OCI-LY3 (cell line): ENCODE measurements at regions not wholly inside any gene's neighbourhood (a gene's known extent, or its start where the extent isn't known, plus 50 kb on each side); places are given as distances from the start of the nearest gene placed in this dataset.

Experiments
- H2AFZ ChIP-seq: fragments of 200-600, 300-600 bp; shearing (Covaris generic); 2 replicates; pipeline ENCODE4 v1.6.0; 2014; ENCODE audit warnings: antibody characterized with exemption, low read depth, low read length
- H3K27ac ChIP-seq: fragments of 200-600, 300-600 bp; sonication (generic); 2 replicates; pipeline ENCODE4 v1.5.1; 2014; ENCODE audit warnings: mild to moderate bottlenecking, low read length, moderate library complexity, mixed read lengths
- H3K27me3 ChIP-seq: fragments of 200-600, 300-600 bp; sonication (generic); 2 replicates; pipeline ENCODE4 v1.6.1; 2014; ENCODE audit warnings: low read depth, low read length, mixed read lengths
- H3K36me3 ChIP-seq: fragments of 200-600, 300-600 bp; sonication (generic); replicated peaks from 2 replicates; pipeline ENCODE3; 2014; ENCODE audit warnings: low read depth, low read length, mixed read lengths
- H3K4me1 ChIP-seq: fragments of 300-600, 200-600 bp; sonication (generic); 2 replicates; pipeline ENCODE4 v1.6.1; 2014; ENCODE audit warnings: low read length, mixed read lengths
- H3K4me2 ChIP-seq: fragments of 200-600, 300-600 bp; sonication (generic); 2 replicates; pipeline ENCODE4 v1.6.1; 2014; ENCODE audit warnings: low read length, mixed read lengths
- H3K4me3 ChIP-seq: fragments of 300-600, 200-600 bp; sonication (generic); 2 replicates; pipeline ENCODE4 v1.5.1; 2014; ENCODE audit warnings: antibody characterized with exemption, mild to moderate bottlenecking, low read length, moderate library complexity
- H3K79me2 ChIP-seq: fragments of 300-600, 200-600 bp; shearing (Covaris generic); 2 replicates; pipeline ENCODE4 v1.6.1; 2014; ENCODE audit warnings: mild to moderate bottlenecking, low read length, mixed read lengths
- H3K9ac ChIP-seq: fragments of 300-600, 200-600 bp; shearing (Covaris generic); 2 replicates; pipeline ENCODE4 v1.6.0; 2014; ENCODE audit warnings: mild to moderate bottlenecking, low read length, moderate library complexity
- H3K9me3 ChIP-seq: fragments of 200-600, 300-600 bp; shearing (Covaris generic); 2 replicates; pipeline ENCODE4 v1.6.1; 2014; ENCODE audit warnings: low read length, mixed read lengths; ENCODE audit not compliant: insufficient read depth
- H4K20me1 ChIP-seq: fragments of 200-600, 300-600 bp; sonication (generic); 2 replicates; pipeline ENCODE4 v1.6.1; 2016; ENCODE audit warnings: low read length, mixed read lengths; ENCODE audit not compliant: insufficient read depth
- CTCF ChIP-seq: fragments of 200-600, 300-600 bp; sonication (generic); IDR thresholded peaks from 2 replicates; pipeline ENCODE4 v1.5.1; 2014; ENCODE audit warnings: antibody characterized with exemption, low read length, low read depth
- EZH2phosphoT487 ChIP-seq: fragments of 200-600 bp; shearing (Covaris generic); IDR thresholded peaks from 2 replicates; pipeline ENCODE4 v1.6.1; 2018; ENCODE audit warnings: antibody characterized with exemption, mixed run types, low read depth

GRCh38 chr1:38589036-38589435 is 270.5 kb downstream of the RRAGC start:
- Histone ChIP-seq H3K79me2 (no peaks in the 10 kb centered on the region), H3K4me3 (no peak overlapping the region), H3K9ac (no peak overlapping the region), H3K4me1 (peaks cover 14% of the 10 kb centered on the region), H3K27ac (no peak overlapping the region), H3K4me2 (no peak overlapping the region), H2AFZ (no peak overlapping the region), H3K27me3 (no peaks in the 10 kb centered on the region), H4K20me1 (no peaks in the 10 kb centered on the region), H3K36me3 (no peaks in the 10 kb centered on the region), H3K9me3 (no peaks in the 10 kb centered on the region)
- TF ChIP-seq EZH2phosphoT487 (no peak), CTCF (no peak)

- no peak overlapping the region for H3K4me3 ChIP-seq
- no peaks in the 10 kb centered on the region for H3K79me2 ChIP-seq
- no peak overlapping the region for H2AFZ ChIP-seq
- no peaks in the 10 kb centered on the region for H3K36me3 ChIP-seq
- H3K9ac ChIP-seq = no peak overlapping the region
- H3K27me3 ChIP-seq = no peaks in the 10 kb centered on the region
- H3K9me3 ChIP-seq = no peaks in the 10 kb centered on the region
- H3K4me1 ChIP-seq = peaks cover 14% of the 10 kb centered on the region
- TF ChIP-seq EZH2phosphoT487 (no peak), CTCF (no peak)
- H3K27ac ChIP-seq = no peak overlapping the region
- H3K4me2 ChIP-seq = no peak overlapping the region
- H4K20me1 ChIP-seq = no peaks in the 10 kb centered on the region
Measured at GRCh38 chr1:38587766-38588165, 271.8 kb downstream of the RRAGC start.

GRCh38 chr1:38586993-38587646 is 272.5 kb downstream of the RRAGC start:
- no peaks in the 10 kb centered on the region for H3K9me3 ChIP-seq
- H3K9ac ChIP-seq = peak overlapping the region; percentile 53
- no peaks in the 10 kb centered on the region for H4K20me1 ChIP-seq
- no peak overlapping the region for H3K27ac ChIP-seq
- TF ChIP-seq EZH2phosphoT487 = no peak
- TF ChIP-seq CTCF = peak; percentile 82
- peaks cover 14% of the 10 kb centered on the region for H3K4me1 ChIP-seq
- H3K27me3 ChIP-seq = no peaks in the 10 kb centered on the region
- peak overlapping the region; percentile 94 for H2AFZ ChIP-seq
- no peaks in the 10 kb centered on the region for H3K79me2 ChIP-seq
- H3K4me2 ChIP-seq = peak overlapping the region; percentile 86
- H3K36me3 ChIP-seq = no peaks in the 10 kb centered on the region
- H3K4me3 ChIP-seq = peak overlapping the region; percentile 74

- H3K4me2 ChIP-seq = no peak overlapping the region
- peaks cover 14% of the 10 kb centered on the region for H3K4me1 ChIP-seq
- no peak overlapping the region for H3K4me3 ChIP-seq
- no peaks in the 10 kb centered on the region for H3K79me2 ChIP-seq
- H2AFZ ChIP-seq = no peak overlapping the region
- no peak overlapping the region for H3K27ac ChIP-seq
- no peaks in the 10 kb centered on the region for H3K27me3 ChIP-seq
- H4K20me1 ChIP-seq = no peaks in the 10 kb centered on the region
- no peak overlapping the region for H3K9ac ChIP-seq
- no peaks in the 10 kb centered on the region for H3K36me3 ChIP-seq
- H3K9me3 ChIP-seq = no peaks in the 10 kb centered on the region
- no peak for TF ChIP-seq CTCF
- no peak for TF ChIP-seq EZH2phosphoT487
Measured at GRCh38 chr1:38585971-38586370, 273.6 kb downstream of the RRAGC start.
